HepG2 (cell line): ENCODE measurements at regions not wholly inside any gene's neighbourhood (a gene's known extent, or its start where the extent isn't known, plus 50 kb on each side); places are given as distances from the start of the nearest gene placed in this dataset.

Source experiments
- ATAC-seq: fragments of 200-7000 bp; cut with Tn5 transposase; 3 replicates; pipeline ENCODE4 v1.9.1; 2020; ENCODE audit warnings: mild to moderate bottlenecking, moderate library complexity
- BruUV-seq: library from RNA; stranded (reverse); fragments of 400-500 nt; replicated peaks from 2 replicates; lab custom pipeline; 2021; lab: Mats Ljungman, UMichigan
- CTCF ChIA-PET: fragments of 300-600 bp; formaldehyde crosslinking; extraction: SDS; loops from one replicate; lab custom pipeline; 2021; ENCODE audit warnings: low total read pairs, inconsistent platforms, low intra/inter-chr PET ratio; lab: Yijun Ruan, JAX
- POLR2A ChIA-PET: fragments of 350-600 bp; sonication (Branson Sonifier 250); formaldehyde crosslinking; loops from one replicate; lab custom pipeline; 2020; ENCODE audit warnings: antibody characterized with exemption, inconsistent platforms; lab: Yijun Ruan, JAX
- DNase-seq: peaks from one replicate; pipeline ENCODE4 v3.0.0-alpha.2; 2015; ENCODE audit warnings: low spot score
- FAIRE-seq: peaks from 3 replicates; lab custom pipeline; 2011; peaks lifted over from hg19 to GRCh38; lab: Jason Lieb, UNC
- H2AFZ ChIP-seq: one replicate; pipeline ENCODE4 v1.6.1; 2011; ENCODE audit warnings: low read length, inconsistent platforms
- H3K27ac ChIP-seq: fragments of 300-600 bp; 3 replicates; pipeline ENCODE4 v1.8.0; 2011; ENCODE audit warnings: mixed run types, mild to moderate bottlenecking, mixed read lengths, low read length, inconsistent platforms; ENCODE audit not compliant: insufficient read depth; ENCODE audit errors: extremely low read length
- H3K27me3 ChIP-seq, 2 experiments: fragments of 200-600 bp in 1 of 2; 2 replicates in 1 of 2; 3 replicates in 1 of 2; pipeline versions ENCODE4 v1.6.0 to v1.8.0; 2011; ENCODE audit warnings: low read length in 2 of 2, mild to moderate bottlenecking in 2 of 2, moderate library complexity in 2 of 2, inconsistent platforms in 1 of 2; ENCODE audit not compliant: insufficient read depth in 2 of 2, control insufficient read depth in 1 of 2
- H3K36me3 ChIP-seq, 2 experiments: fragments of 200-600 bp in 1 of 2; replicated peaks in 1 of 2; 2 replicates in 1 of 2; 3 replicates in 1 of 2; pipeline versions ENCODE4 v1.5.1 to v1.8.0; 2011; ENCODE audit warnings: low read length in 2 of 2, inconsistent platforms in 1 of 2; ENCODE audit not compliant: insufficient read depth in 2 of 2, control insufficient read depth in 1 of 2
- H3K4me1 ChIP-seq: 2 replicates; pipeline ENCODE4 v1.5.1; 2012; ENCODE audit warnings: low read length, inconsistent platforms; ENCODE audit not compliant: insufficient read depth
- H3K4me2 ChIP-seq: 2 replicates; pipeline ENCODE4 v1.6.0; 2011; ENCODE audit warnings: low read depth, low read length, inconsistent platforms
- H3K4me3 ChIP-seq, 3 experiments: fragments of 200-600 bp in 1 of 3; sonication (generic), shearing (Covaris generic) in 1 of 3; replicated peaks in 1 of 3; 2 replicates each; pipeline ENCODE4 v1.5.1; 2011 to 2016; ENCODE audit warnings: low read length in 3 of 3, inconsistent platforms in 2 of 3, low read depth in 2 of 3, mild to moderate bottlenecking in 2 of 3, control low read depth in 1 of 3, mixed read lengths in 1 of 3; ENCODE audit not compliant: insufficient read depth in 1 of 3
- H3K79me2 ChIP-seq: one replicate; pipeline ENCODE4 v1.6.1; 2011; ENCODE audit warnings: low read length, inconsistent platforms; ENCODE audit not compliant: insufficient read depth
- H3K9ac ChIP-seq: 2 replicates; pipeline ENCODE4 v1.6.0; 2011; ENCODE audit warnings: mild to moderate bottlenecking, low read depth, low read length, inconsistent platforms; ENCODE audit not compliant: insufficient read depth
- H3K9me3 ChIP-seq: 2 replicates; pipeline ENCODE4 v1.5.1; 2012; ENCODE audit warnings: mild to moderate bottlenecking, low read length
- H4K20me1 ChIP-seq: 2 replicates; pipeline ENCODE4 v1.6.0; 2011; ENCODE audit warnings: inconsistent platforms, mild to moderate bottlenecking, low read length, moderate library complexity; ENCODE audit not compliant: insufficient read depth
- HMGXB3 ChIP-seq: sonication (generic); formaldehyde crosslinking; IDR thresholded peaks from 2 replicates; pipeline ENCODE4 v1.4.0; 2020; ENCODE audit warnings: missing genetic modification reagents, borderline replicate concordance
- MTF2 ChIP-seq: sonication (generic); formaldehyde crosslinking; IDR thresholded peaks from 2 replicates; pipeline ENCODE4 v1.5.0; 2020; ENCODE audit warnings: missing genetic modification reagents, borderline replicate concordance
- NFIB ChIP-seq: sonication (generic); formaldehyde crosslinking; IDR thresholded peaks from 2 replicates; pipeline ENCODE4 v1.9.0; 2021; ENCODE audit warnings: missing genetic modification reagents, mild to moderate bottlenecking, borderline replicate concordance
- NR1H2 ChIP-seq: sonication (generic); formaldehyde crosslinking; IDR thresholded peaks from 2 replicates; pipeline ENCODE4 v1.8.1; 2022; ENCODE audit warnings: low read depth, missing genetic modification reagents, borderline replicate concordance
- PREB ChIP-seq: sonication (generic); formaldehyde crosslinking; IDR thresholded peaks from 2 replicates; pipeline ENCODE4 v1.4.0; 2020; ENCODE audit warnings: missing genetic modification reagents
- ZBTB38 ChIP-seq: sonication (generic); formaldehyde crosslinking; IDR thresholded peaks from 2 replicates; pipeline ENCODE4 v1.5.1; 2020; ENCODE audit warnings: mild to moderate bottlenecking, missing genetic modification reagents
- ZNF3 ChIP-seq: IDR thresholded peaks from 2 replicates; pipeline ENCODE4 v1.7.0; 2017; ENCODE audit warnings: inconsistent platforms
- ZNF326 ChIP-seq: sonication (generic); formaldehyde crosslinking; IDR thresholded peaks from 2 replicates; pipeline ENCODE4 v1.4.0; 2020; ENCODE audit warnings: missing genetic modification reagents, borderline replicate concordance
- WGBS: methylation state at CpG from one replicate; pipeline ENCODE4 v1.1.6; 2017; ENCODE audit warnings: low lambda C conversion rate; 5-methylcytosine and 5-hydroxymethylcytosine counted together
- in situ Hi-C: cut with HindIII; loops from 2 replicates; pipeline ENCODE4 v1.10.0; 2017; ENCODE audit warnings: low pct_unique_long_range_greater_than_20kb; ENCODE audit not compliant: extremely low pct_ligation_motif_present
- intact Hi-C: fragments of 100-400 bp; cut with micrococcal nuclease; formaldehyde crosslinking; loops from one replicate; pipeline ENCODE4 v1.10.0; 2022; ENCODE audit not compliant: unreplicated experiment
- TF ChIP-seq, protein P1 (sequence below): sonication (generic); formaldehyde crosslinking; IDR thresholded peaks from 2 replicates; pipeline ENCODE4 v1.5.1; 2020; ENCODE audit warnings: mild to moderate bottlenecking, missing genetic modification reagents, moderate library complexity
- TF ChIP-seq, protein P2 (sequence below): sonication (generic); formaldehyde crosslinking; IDR thresholded peaks from 2 replicates; pipeline ENCODE4 v1.5.0; 2020; ENCODE audit warnings: missing genetic modification reagents
- TF ChIP-seq, protein P3 (sequence below): sonication (generic); formaldehyde crosslinking; IDR thresholded peaks from 2 replicates; pipeline ENCODE4 v1.8.1; 2023; ENCODE audit warnings: mild to moderate bottlenecking, missing genetic modification reagents

DNA sequence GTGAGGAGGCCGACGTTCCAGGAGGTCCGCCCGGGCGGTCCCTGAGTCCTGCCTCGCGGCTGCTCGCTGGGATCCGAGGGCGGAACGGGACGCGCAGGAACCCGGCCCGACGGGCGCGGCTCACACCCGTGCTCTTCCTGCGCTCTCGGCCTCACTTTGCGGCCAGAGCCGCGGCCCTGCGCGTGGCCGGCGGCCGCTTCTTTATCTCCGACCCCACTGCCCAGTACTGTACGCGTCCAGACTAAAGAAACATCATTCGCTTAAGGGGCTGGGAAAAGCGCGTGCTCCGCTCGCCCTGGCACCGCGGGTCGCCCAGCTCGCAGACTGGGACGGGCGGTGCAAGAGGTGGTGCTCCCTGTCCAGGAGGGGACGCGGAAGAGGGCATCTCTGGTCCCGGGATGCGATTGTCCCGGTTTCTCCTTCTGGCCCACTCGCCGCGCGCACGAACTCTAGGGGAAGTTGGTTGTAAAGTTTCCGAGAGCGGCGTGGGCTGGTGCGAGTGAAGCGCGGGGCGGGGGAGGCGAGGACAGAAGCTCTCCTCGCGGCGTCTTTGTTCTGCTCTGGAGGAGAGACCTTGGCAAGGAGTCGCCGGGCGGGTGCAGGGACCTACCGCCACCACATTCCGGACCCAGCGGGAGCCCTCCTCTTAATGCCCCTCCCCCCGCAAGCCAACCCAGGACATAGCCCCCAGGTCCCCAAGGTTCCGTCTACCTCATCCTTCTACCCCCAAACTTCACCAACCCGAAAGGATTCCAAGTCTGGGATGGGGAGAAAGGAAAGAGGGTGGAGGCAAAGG is 71.0 kb downstream of the SOX4 start (continued):
- TF ChIP-seq, protein P1, sequence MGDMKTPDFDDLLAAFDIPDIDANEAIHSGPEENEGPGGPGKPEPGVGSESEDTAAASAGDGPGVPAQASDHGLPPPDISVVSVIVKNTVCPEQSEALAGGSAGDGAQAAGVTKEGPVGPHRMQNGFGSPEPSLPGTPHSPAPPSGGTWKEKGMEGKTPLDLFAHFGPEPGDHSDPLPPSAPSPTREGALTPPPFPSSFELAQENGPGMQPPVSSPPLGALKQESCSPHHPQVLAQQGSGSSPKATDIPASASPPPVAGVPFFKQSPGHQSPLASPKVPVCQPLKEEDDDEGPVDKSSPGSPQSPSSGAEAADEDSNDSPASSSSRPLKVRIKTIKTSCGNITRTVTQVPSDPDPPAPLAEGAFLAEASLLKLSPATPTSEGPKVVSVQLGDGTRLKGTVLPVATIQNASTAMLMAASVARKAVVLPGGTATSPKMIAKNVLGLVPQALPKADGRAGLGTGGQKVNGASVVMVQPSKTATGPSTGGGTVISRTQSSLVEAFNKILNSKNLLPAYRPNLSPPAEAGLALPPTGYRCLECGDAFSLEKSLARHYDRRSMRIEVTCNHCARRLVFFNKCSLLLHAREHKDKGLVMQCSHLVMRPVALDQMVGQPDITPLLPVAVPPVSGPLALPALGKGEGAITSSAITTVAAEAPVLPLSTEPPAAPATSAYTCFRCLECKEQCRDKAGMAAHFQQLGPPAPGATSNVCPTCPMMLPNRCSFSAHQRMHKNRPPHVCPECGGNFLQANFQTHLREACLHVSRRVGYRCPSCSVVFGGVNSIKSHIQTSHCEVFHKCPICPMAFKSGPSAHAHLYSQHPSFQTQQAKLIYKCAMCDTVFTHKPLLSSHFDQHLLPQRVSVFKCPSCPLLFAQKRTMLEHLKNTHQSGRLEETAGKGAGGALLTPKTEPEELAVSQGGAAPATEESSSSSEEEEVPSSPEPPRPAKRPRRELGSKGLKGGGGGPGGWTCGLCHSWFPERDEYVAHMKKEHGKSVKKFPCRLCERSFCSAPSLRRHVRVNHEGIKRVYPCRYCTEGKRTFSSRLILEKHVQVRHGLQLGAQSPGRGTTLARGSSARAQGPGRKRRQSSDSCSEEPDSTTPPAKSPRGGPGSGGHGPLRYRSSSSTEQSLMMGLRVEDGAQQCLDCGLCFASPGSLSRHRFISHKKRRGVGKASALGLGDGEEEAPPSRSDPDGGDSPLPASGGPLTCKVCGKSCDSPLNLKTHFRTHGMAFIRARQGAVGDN = peak; percentile 23
- TF ChIP-seq MTF2 (CRISPR knock-in tag) (peak; percentile 85; the same call in 1 of the 2 replicates), NR1H2 (CRISPR knock-in tag) (no peak)

DNA sequence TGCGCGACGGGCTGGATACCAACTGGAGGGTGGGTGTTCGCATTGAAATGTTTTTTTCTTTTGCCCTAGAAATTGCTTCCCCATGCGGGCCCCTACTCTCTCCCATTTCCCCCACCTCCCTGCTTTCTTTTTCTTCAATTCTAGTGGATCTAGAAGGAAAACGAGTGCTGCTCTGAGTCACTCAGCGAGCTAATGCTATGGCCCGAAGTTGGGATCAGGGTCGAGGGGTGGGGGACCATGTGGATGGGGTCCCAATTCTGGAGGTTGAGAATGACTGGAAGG is 71.5 kb downstream of the SOX4 start:
- Histone ChIP-seq H3K4me2 (no peak overlapping the region), H4K20me1 (no peaks in the 10 kb centered on the region; the same call in 1 of the 2 replicates), H3K36me3 (no peaks in the 10 kb centered on the region), H3K9me3 (no peaks in the 10 kb centered on the region), H3K4me3 (no peak overlapping the region), H3K4me1 (no peaks in the 10 kb centered on the region), H3K9ac (no peak overlapping the region), H2AFZ (no peak overlapping the region), H3K27ac (no peak overlapping the region), H3K27me3 (peaks cover 16 to 54% of the 10 kb centered on the region in 2 experiments), H3K79me2 (no peaks in the 10 kb centered on the region)
- FAIRE-seq (no peak), ATAC-seq (no peak), DNase-seq (no peak)
- 44% methylated on average over 9 of the region's 9 CpGs for whole genome bisulfite sequencing
- in situ Hi-C loops (no loop called here), intact Hi-C loops (no loop called here)
- no TSS peak for BruUV-seq
- POLR2A ChIA-PET = no interaction called here
- CTCF ChIA-PET = no interaction called here
- TF ChIP-seq ZNF3 = no peak
- TF ChIP-seq ZBTB38 = no peak
- no peak for TF ChIP-seq PREB
- no peak for TF ChIP-seq HMGXB3 (CRISPR knock-in tag)
- TF ChIP-seq, protein P2, sequence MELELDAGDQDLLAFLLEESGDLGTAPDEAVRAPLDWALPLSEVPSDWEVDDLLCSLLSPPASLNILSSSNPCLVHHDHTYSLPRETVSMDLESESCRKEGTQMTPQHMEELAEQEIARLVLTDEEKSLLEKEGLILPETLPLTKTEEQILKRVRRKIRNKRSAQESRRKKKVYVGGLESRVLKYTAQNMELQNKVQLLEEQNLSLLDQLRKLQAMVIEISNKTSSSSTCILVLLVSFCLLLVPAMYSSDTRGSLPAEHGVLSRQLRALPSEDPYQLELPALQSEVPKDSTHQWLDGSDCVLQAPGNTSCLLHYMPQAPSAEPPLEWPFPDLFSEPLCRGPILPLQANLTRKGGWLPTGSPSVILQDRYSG (CRISPR knock-in tag) = no peak
- TF ChIP-seq, protein P3, sequence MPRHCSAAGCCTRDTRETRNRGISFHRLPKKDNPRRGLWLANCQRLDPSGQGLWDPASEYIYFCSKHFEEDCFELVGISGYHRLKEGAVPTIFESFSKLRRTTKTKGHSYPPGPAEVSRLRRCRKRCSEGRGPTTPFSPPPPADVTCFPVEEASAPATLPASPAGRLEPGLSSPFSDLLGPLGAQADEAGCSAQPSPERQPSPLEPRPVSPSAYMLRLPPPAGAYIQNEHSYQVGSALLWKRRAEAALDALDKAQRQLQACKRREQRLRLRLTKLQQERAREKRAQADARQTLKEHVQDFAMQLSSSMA (CRISPR knock-in tag) = no peak
- no peak for TF ChIP-seq NFIB (CRISPR knock-in tag)
- no peak for TF ChIP-seq ZNF326 (CRISPR knock-in tag)
